Uterus (tissue), 2 donors: ENCODE measurements at regions not wholly inside any gene's neighbourhood (a gene's known extent, or its start where the extent isn't known, plus 50 kb on each side); places are given as distances from the start of the nearest gene placed in this dataset.

Source experiments
- CTCF ChIP-seq, 4 experiments: fragments of 200-600 bp in 2 of 4; fragments of 450-650 bp in 2 of 4; sonication (generic) in 2 of 4; IDR thresholded peaks; one replicate each; pipeline ENCODE4 v1.5.1; 2016 to 2019; ENCODE audit warnings: antibody characterized with exemption in 4 of 4, mild to moderate bottlenecking in 2 of 4, moderate library complexity in 1 of 4
- POLR2A ChIP-seq, 2 donors: fragments of 450-650 bp; IDR thresholded peaks; one replicate each; pipeline ENCODE4 v1.6.1; 2016; ENCODE audit warnings: antibody characterized with exemption in 2 of 2, mild to moderate bottlenecking in 1 of 2, moderate library complexity in 1 of 2

- TF ChIP-seq CTCF (IDR thresholded peaks at IDR 0.05) = no peak
- TF ChIP-seq POLR2A (IDR thresholded peaks at IDR 0.05) = no peak
Measured at GRCh38 chr4:35124106-35124505, 1120.2 kb downstream of the ARAP2 start.
